GM23338 (cell line): ENCODE measurements at regions not wholly inside any gene's neighbourhood (a gene's known extent, or its start where the extent isn't known, plus 50 kb on each side); places are given as distances from the start of the nearest gene placed in this dataset.

Experiments
- ATAC-seq: fragments of 200-7000 bp; cut with Tn5 transposase; 3 replicates; pipeline ENCODE4 v1.9.1; 2020
- DNase-seq: peaks from one replicate; pipeline ENCODE4 v3.0.0-alpha.2; 2015; ENCODE audit warnings: low spot score
- H2AFZ ChIP-seq: fragments of 200-600 bp; sonication (generic); 2 replicates; pipeline ENCODE4 v1.8.0; 2016; ENCODE audit warnings: antibody characterized with exemption, mild to moderate bottlenecking, moderate library complexity
- H3F3A ChIP-seq: fragments of 200-600 bp; sonication (generic); replicated peaks from 2 replicates; pipeline ENCODE4 v1.8.0; 2017; ENCODE audit warnings: antibody characterized with exemption, mixed run types, low read depth
- H3K27ac ChIP-seq: fragments of 200-600 bp; sonication (generic); 2 replicates; pipeline ENCODE4 v1.6.1; 2016; ENCODE audit warnings: low read depth
- H3K27me3 ChIP-seq: fragments of 200-600 bp; sonication (generic); 2 replicates; pipeline ENCODE4 v1.8.0; 2016; ENCODE audit warnings: mild to moderate bottlenecking, mixed run types, moderate library complexity; ENCODE audit not compliant: insufficient read depth
- H3K36me3 ChIP-seq: fragments of 200-600 bp; sonication (generic); 2 replicates; pipeline ENCODE4 v1.8.0; 2016; ENCODE audit warnings: mild to moderate bottlenecking; ENCODE audit not compliant: insufficient read depth
- H3K4me1 ChIP-seq: fragments of 200-600 bp; sonication (generic); 2 replicates; pipeline ENCODE4 v1.8.0; 2016; ENCODE audit warnings: mild to moderate bottlenecking, moderate library complexity; ENCODE audit not compliant: insufficient read depth
- H3K4me2 ChIP-seq: fragments of 200-600 bp; sonication (generic); 2 replicates; pipeline ENCODE4 v1.7.1; 2017; ENCODE audit warnings: mixed run types
- H3K4me3 ChIP-seq: fragments of 200-600 bp; sonication (generic); 2 replicates; pipeline ENCODE4 v1.6.1; 2016; ENCODE audit warnings: mixed run types
- H3K79me2 ChIP-seq: fragments of 200-600 bp; sonication (generic); replicated peaks from 2 replicates; pipeline ENCODE4 v1.8.0; 2017; ENCODE audit warnings: mild to moderate bottlenecking; ENCODE audit not compliant: insufficient read depth
- H3K9me2 ChIP-seq: fragments of 200-600 bp; sonication (generic); 2 replicates; pipeline ENCODE4 v1.8.0; 2017; ENCODE audit not compliant: insufficient read depth
- H4K20me1 ChIP-seq: fragments of 200-600 bp; sonication (generic); replicated peaks from 2 replicates; pipeline ENCODE4 v1.8.0; 2017; ENCODE audit warnings: mild to moderate bottlenecking; ENCODE audit not compliant: insufficient read depth
- H3K27ac Mint-ChIP-seq: 2 replicates; pipeline ENCODE4 v1.8.0; 2020; ENCODE audit warnings: inconsistent platforms, mild to moderate bottlenecking, moderate library complexity, mixed read lengths
- H3K27me3 Mint-ChIP-seq: 3 replicates; pipeline ENCODE4 v1.8.0; 2022; ENCODE audit warnings: low read depth, mild to moderate bottlenecking, moderate library complexity, mixed read lengths, inconsistent platforms; ENCODE audit not compliant: insufficient read depth, poor library complexity
- H3K36me3 Mint-ChIP-seq: 3 replicates; pipeline ENCODE4 v1.8.0; 2021; ENCODE audit warnings: low read depth, mild to moderate bottlenecking, inconsistent platforms, moderate library complexity, mixed read lengths
- H3K4me1 Mint-ChIP-seq: 3 replicates; pipeline ENCODE4 v1.8.0; 2020; ENCODE audit warnings: mild to moderate bottlenecking, inconsistent platforms, mixed read lengths
- H3K4me3 Mint-ChIP-seq: 3 replicates; pipeline ENCODE4 v1.8.0; 2021; ENCODE audit warnings: moderate library complexity, mild to moderate bottlenecking, inconsistent platforms, mixed read lengths
- H3K9me3 Mint-ChIP-seq: 3 replicates; pipeline ENCODE4 v1.8.0; 2020; ENCODE audit warnings: moderate library complexity, mild to moderate bottlenecking, inconsistent platforms, mixed read lengths
- JUNB ChIP-seq: IDR thresholded peaks from one replicate; pipeline ENCODE4 v1.6.1; 2016; ENCODE audit warnings: antibody characterized with exemption; ENCODE audit not compliant: unreplicated experiment
- POLR2AphosphoS5 ChIP-seq: IDR thresholded peaks from 2 replicates; pipeline ENCODE4 v1.6.1; 2016; ENCODE audit warnings: antibody characterized with exemption, low read depth
- STAT1 ChIP-seq: IDR thresholded peaks from one replicate; pipeline ENCODE4 v1.6.1; 2016; ENCODE audit warnings: antibody characterized with exemption; ENCODE audit not compliant: unreplicated experiment
- ZNF114 ChIP-seq: fragments of 250-450 bp; sonication (Bioruptor Pico); IDR thresholded peaks from 2 replicates; pipeline ENCODE4 v1.5.0; 2020; ENCODE audit warnings: mild to moderate bottlenecking, moderate library complexity
- ZNF331 ChIP-seq: fragments of 250-450 bp; sonication (Bioruptor Pico); IDR thresholded peaks from 2 replicates; pipeline ENCODE4 v1.5.0; 2020; ENCODE audit warnings: low read depth, mild to moderate bottlenecking, moderate library complexity
- TF ChIP-seq, protein P1 (sequence below), 2 experiments: fragments of 200-600 bp in 1 of 2; sonication (generic) in 1 of 2; conservative IDR thresholded peaks; 2 replicates each; pipeline versions ENCODE4 v1.5.1 to v1.6.1; 2016 to 2017; ENCODE audit warnings: antibody characterized with exemption in 2 of 2, low read depth in 2 of 2, mild to moderate bottlenecking in 2 of 2, moderate library complexity in 1 of 2
- TF ChIP-seq, protein P2 (sequence below): IDR thresholded peaks from 2 replicates; pipeline ENCODE4 v1.6.1; 2016; ENCODE audit warnings: antibody characterized with exemption
- TF ChIP-seq, protein P3 (sequence below): IDR thresholded peaks from one replicate; pipeline ENCODE4 v1.6.1; 2018; ENCODE audit warnings: antibody characterized with exemption; ENCODE audit not compliant: unreplicated experiment

DNA sequence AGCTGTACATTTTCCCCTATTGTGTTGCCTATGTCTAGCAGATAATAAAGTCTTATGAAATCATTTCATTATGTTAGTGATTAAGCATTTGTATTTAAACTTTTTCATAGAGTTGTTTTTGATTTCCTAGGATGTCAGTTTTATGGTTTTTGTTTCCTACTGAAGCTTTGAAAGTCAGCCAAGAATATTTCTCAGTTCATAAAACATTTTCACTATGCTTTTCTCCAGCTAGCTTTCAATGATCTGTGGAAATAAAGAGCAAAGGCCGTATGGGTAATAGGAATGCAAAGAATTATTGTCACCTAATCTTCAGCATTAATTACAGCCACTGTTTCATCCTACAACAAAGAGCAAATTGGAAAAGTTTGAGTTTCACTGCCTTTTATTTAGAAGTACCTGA lies 145.7 kb upstream of the NUDT6 start (continued):
- TF ChIP-seq, protein P1, sequence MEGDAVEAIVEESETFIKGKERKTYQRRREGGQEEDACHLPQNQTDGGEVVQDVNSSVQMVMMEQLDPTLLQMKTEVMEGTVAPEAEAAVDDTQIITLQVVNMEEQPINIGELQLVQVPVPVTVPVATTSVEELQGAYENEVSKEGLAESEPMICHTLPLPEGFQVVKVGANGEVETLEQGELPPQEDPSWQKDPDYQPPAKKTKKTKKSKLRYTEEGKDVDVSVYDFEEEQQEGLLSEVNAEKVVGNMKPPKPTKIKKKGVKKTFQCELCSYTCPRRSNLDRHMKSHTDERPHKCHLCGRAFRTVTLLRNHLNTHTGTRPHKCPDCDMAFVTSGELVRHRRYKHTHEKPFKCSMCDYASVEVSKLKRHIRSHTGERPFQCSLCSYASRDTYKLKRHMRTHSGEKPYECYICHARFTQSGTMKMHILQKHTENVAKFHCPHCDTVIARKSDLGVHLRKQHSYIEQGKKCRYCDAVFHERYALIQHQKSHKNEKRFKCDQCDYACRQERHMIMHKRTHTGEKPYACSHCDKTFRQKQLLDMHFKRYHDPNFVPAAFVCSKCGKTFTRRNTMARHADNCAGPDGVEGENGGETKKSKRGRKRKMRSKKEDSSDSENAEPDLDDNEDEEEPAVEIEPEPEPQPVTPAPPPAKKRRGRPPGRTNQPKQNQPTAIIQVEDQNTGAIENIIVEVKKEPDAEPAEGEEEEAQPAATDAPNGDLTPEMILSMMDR (conservative IDR thresholded peaks at IDR 0.05; ENCODE audit: low read depth in 2 of 2) = no peak
- TF ChIP-seq ZNF114 (CRISPR knock-in tag) = no peak
- TF ChIP-seq, protein P2, sequence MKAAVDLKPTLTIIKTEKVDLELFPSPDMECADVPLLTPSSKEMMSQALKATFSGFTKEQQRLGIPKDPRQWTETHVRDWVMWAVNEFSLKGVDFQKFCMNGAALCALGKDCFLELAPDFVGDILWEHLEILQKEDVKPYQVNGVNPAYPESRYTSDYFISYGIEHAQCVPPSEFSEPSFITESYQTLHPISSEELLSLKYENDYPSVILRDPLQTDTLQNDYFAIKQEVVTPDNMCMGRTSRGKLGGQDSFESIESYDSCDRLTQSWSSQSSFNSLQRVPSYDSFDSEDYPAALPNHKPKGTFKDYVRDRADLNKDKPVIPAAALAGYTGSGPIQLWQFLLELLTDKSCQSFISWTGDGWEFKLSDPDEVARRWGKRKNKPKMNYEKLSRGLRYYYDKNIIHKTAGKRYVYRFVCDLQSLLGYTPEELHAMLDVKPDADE = no peak

DNA sequence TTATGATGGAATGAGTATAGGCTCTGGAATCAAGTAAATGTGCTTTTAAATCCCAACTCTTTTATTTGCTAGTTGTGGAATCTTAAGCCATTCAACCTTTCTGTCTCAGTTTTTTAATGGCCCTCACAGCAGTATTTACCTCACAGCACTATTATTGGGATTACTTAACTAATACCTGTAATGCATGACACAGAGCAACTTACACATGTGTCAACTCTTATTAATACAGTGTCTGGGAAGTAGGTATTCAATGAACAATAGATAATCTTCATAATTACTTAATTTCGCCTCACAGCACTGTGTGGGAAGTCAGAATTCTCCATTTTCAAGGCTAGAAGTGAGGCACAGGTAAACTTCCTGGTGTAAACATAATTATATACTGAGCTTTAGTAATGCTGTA lies 149.7 kb upstream of the NUDT6 start:
- Histone ChIP-seq H3K4me1 (no peaks in the 10 kb centered on the region), H3K27ac (no peak overlapping the region), H3K4me2 (no peak overlapping the region), H3K4me3 (no peak overlapping the region), H3K79me2 (no peaks in the 10 kb centered on the region), H4K20me1 (no peaks in the 10 kb centered on the region), H3K27me3 (no peaks in the 10 kb centered on the region), H3F3A (no peaks in the 10 kb centered on the region), H3K36me3 (no peaks in the 10 kb centered on the region), H3K9me2 (no peaks in the 10 kb centered on the region), H2AFZ (no peak overlapping the region)
- H3K9me3 Mint-ChIP-seq = no peaks in the 10 kb centered on the region
- no peak for TF ChIP-seq ZNF331 (CRISPR knock-in tag)
- TF ChIP-seq STAT1 = no peak
- TF ChIP-seq, protein P3, sequence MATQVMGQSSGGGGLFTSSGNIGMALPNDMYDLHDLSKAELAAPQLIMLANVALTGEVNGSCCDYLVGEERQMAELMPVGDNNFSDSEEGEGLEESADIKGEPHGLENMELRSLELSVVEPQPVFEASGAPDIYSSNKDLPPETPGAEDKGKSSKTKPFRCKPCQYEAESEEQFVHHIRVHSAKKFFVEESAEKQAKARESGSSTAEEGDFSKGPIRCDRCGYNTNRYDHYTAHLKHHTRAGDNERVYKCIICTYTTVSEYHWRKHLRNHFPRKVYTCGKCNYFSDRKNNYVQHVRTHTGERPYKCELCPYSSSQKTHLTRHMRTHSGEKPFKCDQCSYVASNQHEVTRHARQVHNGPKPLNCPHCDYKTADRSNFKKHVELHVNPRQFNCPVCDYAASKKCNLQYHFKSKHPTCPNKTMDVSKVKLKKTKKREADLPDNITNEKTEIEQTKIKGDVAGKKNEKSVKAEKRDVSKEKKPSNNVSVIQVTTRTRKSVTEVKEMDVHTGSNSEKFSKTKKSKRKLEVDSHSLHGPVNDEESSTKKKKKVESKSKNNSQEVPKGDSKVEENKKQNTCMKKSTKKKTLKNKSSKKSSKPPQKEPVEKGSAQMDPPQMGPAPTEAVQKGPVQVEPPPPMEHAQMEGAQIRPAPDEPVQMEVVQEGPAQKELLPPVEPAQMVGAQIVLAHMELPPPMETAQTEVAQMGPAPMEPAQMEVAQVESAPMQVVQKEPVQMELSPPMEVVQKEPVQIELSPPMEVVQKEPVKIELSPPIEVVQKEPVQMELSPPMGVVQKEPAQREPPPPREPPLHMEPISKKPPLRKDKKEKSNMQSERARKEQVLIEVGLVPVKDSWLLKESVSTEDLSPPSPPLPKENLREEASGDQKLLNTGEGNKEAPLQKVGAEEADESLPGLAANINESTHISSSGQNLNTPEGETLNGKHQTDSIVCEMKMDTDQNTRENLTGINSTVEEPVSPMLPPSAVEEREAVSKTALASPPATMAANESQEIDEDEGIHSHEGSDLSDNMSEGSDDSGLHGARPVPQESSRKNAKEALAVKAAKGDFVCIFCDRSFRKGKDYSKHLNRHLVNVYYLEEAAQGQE = no peak
- TF ChIP-seq JUNB = no peak
- TF ChIP-seq, protein P1 (conservative IDR thresholded peaks at IDR 0.05; ENCODE audit: low read depth in 2 of 2) = no peak
- TF ChIP-seq, protein P2 = no peak
- TF ChIP-seq ZNF114 (CRISPR knock-in tag) = no peak
- TF ChIP-seq POLR2AphosphoS5 = no peak
- no peaks in the 10 kb centered on the region for H3K27me3 Mint-ChIP-seq
- no peaks in the 10 kb centered on the region for H3K4me1 Mint-ChIP-seq
- ATAC-seq (no peak), DNase-seq (no peak)
- H3K27ac Mint-ChIP-seq = no peak overlapping the region
- H3K36me3 Mint-ChIP-seq = no peaks in the 10 kb centered on the region
- no peak overlapping the region for H3K4me3 Mint-ChIP-seq
